22Rv1 (cell line): ENCODE measurements at regions not wholly inside any gene's neighbourhood (a gene's known extent, or its start where the extent isn't known, plus 50 kb on each side); places are given as distances from the start of the nearest gene placed in this dataset.

ENCODE experiments used
- CTCF ChIP-seq: fragments of 450-650 bp; IDR thresholded peaks from 2 replicates; pipeline ENCODE4 v1.5.1; 2017; ENCODE audit warnings: mild to moderate bottlenecking
- ZFX ChIP-seq: fragments of 450-650 bp; IDR thresholded peaks from 2 replicates; pipeline ENCODE4 v1.6.1; 2017; ENCODE audit warnings: antibody characterized with exemption, borderline replicate concordance

GRCh38 chr2:8253781-8254180, 428.1 kb upstream of the ID2 start:
- TF ChIP-seq ZFX, result no peak
- no peak for TF ChIP-seq CTCF
